GM19035 (cell line): ENCODE measurements at regions not wholly inside any gene's neighbourhood (a gene's known extent, or its start where the extent isn't known, plus 50 kb on each side); places are given as distances from the start of the nearest gene placed in this dataset.
A peak's percentile ranks its signal among the peaks of the same experiment; 100 is the strongest.

Source experiments
- ATAC-seq: cut with Tn5 transposase; IDR thresholded peaks from one replicate; pipeline ENCODE4 v1.9.1; 2021; ENCODE audit not compliant: unreplicated experiment

GRCh38 chr18:46340716-46341115, 236.5 kb downstream of the HAUS1 start:
- no peak for ATAC-seq

- no peak for ATAC-seq
Observed at GRCh38 chr18:46341986-46342525, 237.9 kb downstream of the HAUS1 start.

GRCh38 chr18:46343456-46343855, 239.3 kb downstream of the HAUS1 start:
- no peak for ATAC-seq

- ATAC-seq, result peak; percentile 84
Observed at GRCh38 chr18:46343931-46344372, 239.8 kb downstream of the HAUS1 start.

- no peak for ATAC-seq
Observed at GRCh38 chr18:46344416-46345180, 240.4 kb downstream of the HAUS1 start.

- no peak for ATAC-seq
Observed at GRCh38 chr18:46345181-46345465, 240.9 kb downstream of the HAUS1 start.

GRCh38 chr18:46346213-46346612, 242.0 kb downstream of the HAUS1 start:
- ATAC-seq, result no peak

GRCh38 chr18:46346896-46347630, 242.9 kb downstream of the HAUS1 start:
- no peak for ATAC-seq

- no peak for ATAC-seq
Observed at GRCh38 chr18:46350598-46351159, 246.5 kb downstream of the HAUS1 start.

GRCh38 chr18:46352520-46353250, 248.5 kb downstream of the HAUS1 start:
- ATAC-seq, result no peak

GRCh38 chr18:46353460-46353859, 249.3 kb downstream of the HAUS1 start:
- ATAC-seq, result no peak

GRCh38 chr18:46356278-46357033, 252.3 kb downstream of the HAUS1 start:
- ATAC-seq, result no peak

- no peak for ATAC-seq
Observed at GRCh38 chr18:46360102-46360699, 256.0 kb downstream of the HAUS1 start.

- no peak for ATAC-seq
Observed at GRCh38 chr18:46360866-46361265, 256.7 kb downstream of the HAUS1 start.

- ATAC-seq, result no peak
Observed at GRCh38 chr18:46362533-46362932, 258.3 kb downstream of the HAUS1 start.

- no peak for ATAC-seq
Observed at GRCh38 chr18:46364048-46364447, 259.9 kb downstream of the HAUS1 start.

- ATAC-seq, result no peak
Observed at GRCh38 chr18:46366201-46366600, 262.0 kb downstream of the HAUS1 start.

GRCh38 chr18:46366751-46367376, 262.7 kb downstream of the HAUS1 start:
- ATAC-seq, result no peak

GRCh38 chr18:46369323-46369722, 265.1 kb downstream of the HAUS1 start:
- no peak for ATAC-seq

- no peak for ATAC-seq
Observed at GRCh38 chr18:46370898-46371297, 266.7 kb downstream of the HAUS1 start.
